IPS DF 6.9 (cell line): ENCODE measurements at regions not wholly inside any gene's neighbourhood (a gene's known extent, or its start where the extent isn't known, plus 50 kb on each side); places are given as distances from the start of the nearest gene placed in this dataset.

Experiments
- DNase-seq: peaks from one replicate; pipeline ENCODE4 v3.0.0-alpha.2; 2013; ENCODE audit warnings: low read depth, low spot score
- H3K27ac ChIP-seq: one replicate; pipeline ENCODE4 v1.5.1; 2013; ENCODE audit warnings: low read length, control low read depth
- H3K27me3 ChIP-seq: 2 replicates; pipeline ENCODE4 v1.6.1; 2013; ENCODE audit warnings: mild to moderate bottlenecking, low read length; ENCODE audit not compliant: control insufficient read depth, insufficient read depth
- H3K36me3 ChIP-seq: 2 replicates; pipeline ENCODE4 v1.6.1; 2013; ENCODE audit warnings: low read length; ENCODE audit not compliant: control insufficient read depth, insufficient read depth
- H3K4me1 ChIP-seq: 2 replicates; pipeline ENCODE4 v1.6.1; 2013; ENCODE audit warnings: low read length; ENCODE audit not compliant: control insufficient read depth, insufficient read depth
- H3K4me3 ChIP-seq: 2 replicates; pipeline ENCODE4 v1.5.1; 2013; ENCODE audit warnings: mild to moderate bottlenecking, low read length
- H3K9me3 ChIP-seq: 2 replicates; pipeline ENCODE4 v1.6.1; 2013; ENCODE audit warnings: low read length, inconsistent platforms; ENCODE audit not compliant: control insufficient read depth, insufficient read depth
- WGBS: extraction: QIAGEN DNeasy Blood & Tissue Kit; methylation state at CpG from one replicate; pipeline ENCODE4 v1.1.7; 2013; ENCODE audit warnings: mixed read lengths, missing lambda C conversion rate; ENCODE audit not compliant: insufficient read length, insufficient coverage; 5-methylcytosine and 5-hydroxymethylcytosine counted together

DNA sequence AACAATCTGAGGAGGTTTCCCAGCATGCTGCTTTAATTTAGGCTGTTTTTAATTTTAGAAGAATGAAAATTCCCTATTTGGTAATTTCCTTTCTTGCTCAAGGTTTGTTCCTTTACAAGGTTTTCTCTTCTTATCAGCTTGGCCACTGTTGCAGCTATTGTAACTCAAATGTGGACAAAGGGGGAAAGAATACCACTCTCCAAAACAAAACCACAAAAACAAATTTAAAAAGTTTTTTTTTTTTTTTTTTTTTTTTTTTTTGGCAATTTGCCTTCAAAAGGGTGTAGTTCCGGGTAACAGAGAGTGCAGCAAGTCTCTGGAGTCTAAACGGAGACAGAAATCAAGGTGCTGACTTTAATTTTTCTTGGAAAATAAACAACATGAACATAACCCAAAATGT lies 306.4 kb upstream of the ARGLU1 start:
- no peaks in the 10 kb centered on the region for H3K27me3 ChIP-seq
- no peaks in the 10 kb centered on the region for H3K9me3 ChIP-seq
- no peak overlapping the region for H3K4me3 ChIP-seq
- no peak for DNase-seq
- no peaks in the 10 kb centered on the region for H3K36me3 ChIP-seq
- H3K4me1 ChIP-seq: no peaks in the 10 kb centered on the region; the same call in 1 of the 2 replicates
- no peak overlapping the region for H3K27ac ChIP-seq
- WGBS: no CpG with 5 or more reads among the region's 2 CpGs

DNA sequence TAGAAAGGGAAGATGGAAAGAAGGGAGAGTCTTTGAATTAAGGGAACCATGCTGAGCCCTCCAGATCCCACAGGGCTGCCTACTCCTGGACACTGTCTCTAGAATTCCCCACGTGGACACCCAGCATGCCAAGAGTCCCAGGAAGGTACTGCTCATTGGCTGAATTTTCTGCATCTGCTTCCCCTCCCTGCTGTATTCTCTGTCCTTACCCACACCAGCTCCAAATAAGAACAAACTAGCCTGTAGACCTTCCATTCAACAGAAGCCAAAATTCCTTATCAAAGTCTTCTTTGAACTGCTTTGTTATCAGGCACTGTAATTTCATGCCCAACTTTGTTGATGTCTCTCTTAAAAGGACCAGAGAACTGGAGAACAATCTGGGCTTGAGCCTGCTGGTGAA lies 305.9 kb upstream of the ARGLU1 start:
- WGBS: no CpG with 5 or more reads among the region's 1 CpG
- H3K36me3 ChIP-seq: no peaks in the 10 kb centered on the region
- no peak overlapping the region for H3K4me3 ChIP-seq
- no peaks in the 10 kb centered on the region for H3K27me3 ChIP-seq
- no peaks in the 10 kb centered on the region; the same call in 1 of the 2 replicates for H3K4me1 ChIP-seq
- no peak for DNase-seq
- H3K9me3 ChIP-seq: no peaks in the 10 kb centered on the region
- no peak overlapping the region for H3K27ac ChIP-seq

DNA sequence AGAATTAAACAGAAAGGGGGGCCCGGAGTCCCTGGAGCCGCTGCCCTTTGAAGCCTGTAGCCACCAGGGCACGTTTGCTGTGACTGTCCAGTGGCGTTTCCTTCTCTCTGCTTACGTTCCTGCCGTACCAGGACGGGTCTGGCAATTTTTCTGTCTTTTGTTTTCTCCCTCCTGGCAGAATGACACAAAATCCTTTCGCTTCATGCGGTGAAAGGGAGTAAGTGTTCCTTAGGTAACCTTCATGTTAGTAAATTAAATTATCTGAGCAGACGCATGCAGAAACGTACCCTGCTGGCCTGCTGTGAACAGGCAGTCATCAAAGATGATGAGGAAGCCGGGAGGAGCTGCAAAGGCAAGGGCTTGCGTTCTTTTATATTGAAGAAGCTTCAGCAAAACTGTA lies 299.3 kb upstream of the ARGLU1 start:
- no peaks in the 10 kb centered on the region for H3K27me3 ChIP-seq
- DNase-seq: no peak
- no peak overlapping the region for H3K27ac ChIP-seq
- no peaks in the 10 kb centered on the region for H3K9me3 ChIP-seq
- H3K4me1 ChIP-seq: no peaks in the 10 kb centered on the region; the same call in 1 of the 2 replicates
- H3K36me3 ChIP-seq: no peaks in the 10 kb centered on the region
- WGBS: no CpG with 5 or more reads among the region's 13 CpGs
- H3K4me3 ChIP-seq: no peak overlapping the region

DNA sequence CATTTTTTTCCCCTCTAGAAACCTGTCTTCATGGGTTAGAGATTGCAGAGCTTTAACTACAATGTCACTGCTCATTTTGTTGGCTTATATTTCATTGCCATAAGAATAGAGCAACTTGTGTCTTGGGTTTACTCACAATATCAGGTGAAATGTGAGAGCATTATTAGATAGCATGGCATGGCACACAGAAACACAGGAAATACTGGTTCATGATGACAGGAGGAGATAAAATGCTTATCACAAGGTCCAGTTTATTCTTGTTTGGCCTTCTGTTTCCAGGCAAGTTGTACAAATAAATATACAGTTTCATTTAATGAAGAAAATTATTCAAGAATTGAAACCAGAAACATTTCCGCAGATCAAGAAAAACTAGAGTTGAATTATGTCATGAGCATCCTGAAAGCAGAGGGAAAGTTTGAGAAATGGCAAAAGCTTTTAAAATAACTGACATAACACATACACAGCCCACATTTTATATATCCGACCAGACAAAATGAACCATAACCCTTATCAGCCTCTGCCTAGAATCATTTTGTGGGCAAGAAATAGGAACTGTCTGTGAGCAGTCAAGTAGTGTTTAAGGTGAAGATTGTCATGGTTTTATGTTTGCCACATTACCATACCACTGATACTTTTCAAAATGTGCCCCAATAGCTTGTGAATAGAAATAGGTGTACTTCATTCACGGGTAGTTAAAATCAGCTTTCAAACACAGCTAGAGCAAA lies 297.9 kb upstream of the ARGLU1 start:
- Histone ChIP-seq H3K4me1 (no peaks in the 10 kb centered on the region), H3K27me3 (no peaks in the 10 kb centered on the region), H3K36me3 (no peaks in the 10 kb centered on the region), H3K9me3 (no peaks in the 10 kb centered on the region), H3K27ac (no peak overlapping the region), H3K4me3 (no peak overlapping the region)
- WGBS: no CpG with 5 or more reads among the region's 3 CpGs
- DNase-seq: no peak

DNA sequence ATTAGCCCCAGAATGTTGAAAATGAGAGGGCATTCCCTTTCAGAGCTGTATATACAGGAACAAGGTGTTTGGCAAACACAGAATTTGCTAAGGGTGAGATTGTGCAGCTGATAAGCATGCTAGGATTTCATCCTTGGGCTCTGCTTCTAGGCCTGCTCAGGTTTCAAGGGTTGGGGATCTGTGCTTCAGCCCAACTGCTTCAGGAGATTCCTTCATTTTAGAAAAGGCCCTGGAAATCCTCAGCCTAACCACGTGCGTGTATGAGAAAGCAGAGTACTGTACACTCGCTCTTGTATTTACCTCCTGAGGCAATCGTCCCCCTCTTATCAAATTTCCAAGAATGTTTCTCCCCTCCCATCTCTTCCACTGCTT lies 291.6 kb upstream of the ARGLU1 start:
- Histone ChIP-seq H3K36me3 (no peaks in the 10 kb centered on the region), H3K27me3 (no peaks in the 10 kb centered on the region), H3K9me3 (no peaks in the 10 kb centered on the region), H3K27ac (peak overlapping the region; percentile 21), H3K4me1 (peaks cover 2% of the 10 kb centered on the region; the same call in 1 of the 2 replicates), H3K4me3 (no peak overlapping the region)
- WGBS: no CpG with 5 or more reads among the region's 4 CpGs
- no peak for DNase-seq

DNA sequence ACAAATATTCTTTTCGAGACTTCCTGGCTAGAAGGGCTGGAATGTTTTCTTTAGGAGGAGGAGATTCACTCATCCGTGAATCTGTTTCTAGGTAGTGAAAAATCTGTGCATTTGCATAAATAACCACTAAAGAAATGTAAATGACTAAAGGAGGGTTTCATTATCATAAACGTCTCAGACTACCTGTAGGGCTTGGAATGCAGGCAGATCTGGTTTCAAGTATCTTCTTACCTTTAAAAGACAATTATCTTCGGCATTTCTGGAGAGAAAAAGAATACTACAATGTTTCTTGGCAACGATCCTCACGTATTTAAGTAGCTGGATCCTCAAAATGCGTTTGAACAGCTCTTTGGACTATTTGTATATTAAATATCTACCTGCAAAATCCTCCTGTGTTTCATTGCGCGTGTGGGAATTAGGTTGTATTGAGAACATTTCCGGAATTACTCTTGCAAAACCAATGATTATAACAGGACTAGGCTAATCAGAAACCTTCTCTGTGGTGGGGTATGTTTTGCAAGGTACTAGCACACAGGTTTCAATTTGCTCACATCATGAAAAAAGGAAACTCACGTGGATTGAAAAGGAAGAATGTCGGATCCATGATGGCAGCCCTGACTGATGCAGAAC lies 291.1 kb upstream of the ARGLU1 start:
- Histone ChIP-seq H3K36me3 (no peaks in the 10 kb centered on the region), H3K27me3 (no peaks in the 10 kb centered on the region), H3K27ac (peak overlapping the region; percentile 21), H3K4me3 (no peak overlapping the region), H3K9me3 (no peaks in the 10 kb centered on the region), H3K4me1 (peaks cover 2% of the 10 kb centered on the region; the same call in 1 of the 2 replicates)
- peak; percentile 68 for DNase-seq
- no CpG with 5 or more reads among the region's 12 CpGs for WGBS

DNA sequence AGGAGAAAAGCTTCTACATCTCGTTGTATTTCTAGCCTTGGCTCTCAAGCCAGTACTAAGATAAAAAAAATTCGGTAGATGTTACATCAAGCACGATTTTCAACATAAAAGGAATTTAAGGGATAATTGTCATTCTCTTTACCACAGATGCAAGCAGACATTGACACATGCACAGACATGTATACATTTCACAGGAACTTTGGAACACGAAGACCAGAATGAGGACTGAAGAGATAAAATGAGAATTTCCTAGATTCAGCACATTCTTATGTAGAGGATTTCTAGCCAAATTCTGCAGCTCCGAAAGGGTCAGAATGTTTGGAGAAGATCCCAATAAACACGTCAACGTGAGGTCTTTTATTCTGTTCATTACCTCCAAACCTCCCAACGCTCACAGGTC lies 284.5 kb upstream of the ARGLU1 start:
- Histone ChIP-seq H3K4me1 (no peaks in the 10 kb centered on the region), H3K4me3 (no peak overlapping the region), H3K9me3 (no peaks in the 10 kb centered on the region), H3K27ac (no peak overlapping the region), H3K36me3 (no peaks in the 10 kb centered on the region), H3K27me3 (no peaks in the 10 kb centered on the region)
- no peak for DNase-seq
- WGBS: no CpG with 5 or more reads among the region's 8 CpGs

DNA sequence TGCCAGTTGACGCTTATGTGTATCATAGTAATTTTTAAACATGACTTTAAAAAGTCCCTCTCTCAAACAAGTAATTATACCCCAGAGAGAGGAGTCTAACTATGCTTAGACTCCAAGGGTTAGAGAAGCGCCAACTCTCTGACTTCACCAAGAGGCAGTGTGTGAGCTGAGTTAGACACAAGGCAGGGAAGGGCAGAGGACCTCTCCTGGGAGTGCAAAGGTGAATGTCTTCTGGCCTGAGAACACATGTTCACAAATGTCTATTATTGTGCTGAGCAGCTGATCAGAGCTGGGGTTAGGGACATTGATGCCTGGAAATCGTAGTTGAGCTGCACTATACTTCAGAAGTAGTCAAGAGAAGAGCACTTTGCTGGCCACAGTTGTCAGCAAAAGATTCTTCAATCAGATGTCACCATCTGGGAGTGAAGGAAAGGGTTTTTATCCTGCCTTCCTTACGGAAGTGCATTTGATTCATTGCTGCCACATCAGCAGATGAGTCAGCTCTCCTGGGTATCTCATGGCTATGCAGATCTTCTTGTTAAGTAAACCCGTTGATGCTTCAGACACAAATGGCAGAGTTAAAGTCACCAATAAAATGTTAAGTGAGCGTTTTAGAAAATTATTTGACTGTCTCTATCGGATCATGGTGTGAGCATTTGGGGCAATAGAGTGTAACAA lies 283.2 kb upstream of the ARGLU1 start:
- WGBS: no CpG with 5 or more reads among the region's 7 CpGs
- no peak for DNase-seq

DNA sequence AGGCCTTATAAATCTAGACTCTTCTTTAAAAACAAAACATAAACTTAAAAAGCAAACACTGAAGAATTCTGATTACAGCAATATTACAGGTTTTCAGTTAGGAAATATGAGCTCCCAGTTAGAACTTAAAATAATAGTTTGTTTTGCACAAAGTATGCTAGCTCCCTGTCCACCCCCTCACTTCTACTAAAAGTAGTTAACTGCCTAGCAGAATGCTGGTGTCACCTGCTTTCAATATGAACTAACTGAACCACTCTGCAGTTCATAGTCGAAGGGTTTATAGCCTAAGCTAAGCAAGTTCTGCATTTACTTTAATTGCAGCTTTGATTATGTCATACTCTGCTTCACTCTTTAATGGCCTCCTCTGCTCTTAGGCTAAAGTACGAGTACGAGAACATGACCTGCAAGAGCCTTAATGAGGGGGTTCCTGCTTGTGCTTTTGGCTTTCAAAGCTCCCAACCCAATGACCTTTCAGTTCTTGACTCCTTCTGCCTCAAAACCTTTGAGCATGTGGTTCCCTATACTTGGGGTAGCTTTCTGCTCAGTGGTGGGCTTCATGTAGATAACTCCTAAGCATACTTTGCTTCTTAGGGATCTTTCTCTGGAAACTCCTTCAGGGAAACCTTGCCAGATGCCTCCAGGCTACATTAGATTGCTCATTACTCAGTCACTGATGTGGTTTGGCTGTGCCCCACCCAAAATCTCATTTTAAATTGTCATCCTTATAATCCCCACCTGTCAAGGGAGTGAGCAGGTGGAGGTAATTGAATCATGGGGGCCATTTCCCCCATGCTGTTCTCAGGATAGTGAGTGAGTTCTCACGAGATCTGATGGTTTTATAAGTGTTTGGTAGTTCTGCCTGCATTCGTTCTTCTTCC lies 278.9 kb upstream of the ARGLU1 start:
- WGBS: no CpG with 5 or more reads among the region's 5 CpGs
- H3K9me3 ChIP-seq: no peaks in the 10 kb centered on the region
- H3K36me3 ChIP-seq: no peaks in the 10 kb centered on the region
- DNase-seq: no peak
- no peaks in the 10 kb centered on the region for H3K27me3 ChIP-seq
- H3K27ac ChIP-seq: no peak overlapping the region
- no peaks in the 10 kb centered on the region for H3K4me1 ChIP-seq
- no peak overlapping the region for H3K4me3 ChIP-seq

More for the DNA sequence above, 283.2 kb upstream of the ARGLU1 start:
- H3K27me3 ChIP-seq: no peaks in the 10 kb centered on the region
- no peaks in the 10 kb centered on the region for H3K9me3 ChIP-seq
- no peaks in the 10 kb centered on the region for H3K36me3 ChIP-seq
- H3K4me1 ChIP-seq: no peaks in the 10 kb centered on the region
- H3K27ac ChIP-seq: no peak overlapping the region
- H3K4me3 ChIP-seq: no peak overlapping the region

DNA sequence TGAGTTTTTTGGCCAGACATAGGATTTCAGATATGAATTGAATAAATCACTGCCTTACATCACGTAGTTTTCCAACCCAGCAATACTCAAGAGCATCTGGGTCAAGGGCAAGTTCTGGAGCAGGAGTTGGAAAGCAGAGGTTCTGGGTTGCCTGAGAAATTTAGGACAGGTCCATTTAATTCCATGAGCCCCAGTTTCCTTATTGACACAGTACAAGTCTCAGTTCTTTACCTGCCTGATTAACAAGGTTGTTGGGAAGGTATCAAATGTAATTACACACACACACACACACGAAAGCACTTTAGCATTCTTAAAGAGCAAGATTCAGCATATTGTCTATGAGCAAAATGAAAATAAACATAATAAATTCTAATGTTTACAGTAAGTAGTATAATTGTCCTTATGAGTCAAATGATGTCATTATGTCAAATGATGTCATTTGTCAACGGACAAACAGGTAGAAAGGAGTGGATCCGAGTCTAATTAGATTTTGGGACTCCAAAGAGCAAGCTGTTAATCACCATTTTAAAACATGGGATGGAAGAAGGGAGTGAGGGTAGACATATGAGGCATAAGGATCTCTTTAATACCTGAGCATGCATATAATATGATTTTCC lies 268.4 kb upstream of the ARGLU1 start:
- no CpG with 5 or more reads among the region's 4 CpGs for WGBS
- H3K27me3 ChIP-seq: no peaks in the 10 kb centered on the region
- no peak overlapping the region for H3K4me3 ChIP-seq
- no peaks in the 10 kb centered on the region; the same call in 1 of the 2 replicates for H3K4me1 ChIP-seq
- H3K27ac ChIP-seq: no peak overlapping the region
- peaks cover 2% of the 10 kb centered on the region; the same call in 1 of the 2 replicates for H3K9me3 ChIP-seq
- no peak for DNase-seq
- no peaks in the 10 kb centered on the region for H3K36me3 ChIP-seq
